NCI-H146 treated with DMSO at 0.1 percent for 48 hours (cell line): ENCODE measurements at regions not wholly inside any gene's neighbourhood (a gene's known extent, or its start where the extent isn't known, plus 50 kb on each side); places are given as distances from the start of the nearest gene placed in this dataset.

ENCODE experiments used
- DNase-seq: peaks from one replicate; lab custom pipeline; 2025; ENCODE audit not compliant: unreplicated experiment; lab: John Stamatoyannopoulos, UW

- DNase-seq = no peak
Measured at GRCh38 chr12:87280356-87280755, 748.8 kb downstream of the C12orf50 start.

GRCh38 chr12:87274594-87275245 is 754.5 kb downstream of the C12orf50 start:
- DNase-seq = no peak

- no peak for DNase-seq
Measured at GRCh38 chr12:87272851-87273250, 756.4 kb downstream of the C12orf50 start.

GRCh38 chr12:87270919-87271318 is 758.3 kb downstream of the C12orf50 start:
- DNase-seq = no peak

GRCh38 chr12:87266305-87266704 is 762.9 kb downstream of the C12orf50 start:
- DNase-seq = no peak

GRCh38 chr12:87259391-87259790 is 769.8 kb downstream of the C12orf50 start:
- no peak for DNase-seq

- DNase-seq = no peak
Measured at GRCh38 chr12:87254381-87255030, 774.7 kb downstream of the C12orf50 start.

GRCh38 chr12:87253157-87253556 is 776.0 kb downstream of the C12orf50 start:
- no peak for DNase-seq

- DNase-seq = no peak
Measured at GRCh38 chr12:87246726-87247125, 782.5 kb downstream of the C12orf50 start.

GRCh38 chr12:87238466-87238865 is 790.7 kb downstream of the C12orf50 start:
- DNase-seq = no peak

GRCh38 chr12:87234898-87235297 is 794.3 kb downstream of the C12orf50 start:
- DNase-seq = no peak

- no peak for DNase-seq
Measured at GRCh38 chr12:87233671-87234070, 795.5 kb downstream of the C12orf50 start.

- DNase-seq = no peak
Measured at GRCh38 chr12:87231818-87232217, 797.4 kb downstream of the C12orf50 start.

GRCh38 chr12:87230441-87230840 is 798.8 kb downstream of the C12orf50 start:
- no peak for DNase-seq

GRCh38 chr12:87227162-87227561 is 802.0 kb downstream of the C12orf50 start:
- no peak for DNase-seq

GRCh38 chr12:87217491-87217890 is 811.7 kb downstream of the C12orf50 start:
- no peak for DNase-seq

GRCh38 chr12:87216436-87216835 is 812.8 kb downstream of the C12orf50 start:
- no peak for DNase-seq

- DNase-seq = no peak
Measured at GRCh38 chr12:87202189-87202588, 827.0 kb downstream of the C12orf50 start.

- DNase-seq = no peak
Measured at GRCh38 chr12:87201598-87201997, 827.6 kb downstream of the C12orf50 start.

GRCh38 chr12:87200289-87200979 is 828.8 kb downstream of the C12orf50 start:
- DNase-seq = no peak

- DNase-seq = no peak
Measured at GRCh38 chr12:87198181-87198580, 831.0 kb downstream of the C12orf50 start.

- DNase-seq = no peak
Measured at GRCh38 chr12:87196321-87196720, 832.9 kb downstream of the C12orf50 start.
